ENCODE measurements at regions not wholly inside any gene's neighbourhood (a gene's known extent, or its start where the extent isn't known, plus 50 kb on each side); places are given as distances from the start of the nearest gene placed in this dataset.

DNA sequence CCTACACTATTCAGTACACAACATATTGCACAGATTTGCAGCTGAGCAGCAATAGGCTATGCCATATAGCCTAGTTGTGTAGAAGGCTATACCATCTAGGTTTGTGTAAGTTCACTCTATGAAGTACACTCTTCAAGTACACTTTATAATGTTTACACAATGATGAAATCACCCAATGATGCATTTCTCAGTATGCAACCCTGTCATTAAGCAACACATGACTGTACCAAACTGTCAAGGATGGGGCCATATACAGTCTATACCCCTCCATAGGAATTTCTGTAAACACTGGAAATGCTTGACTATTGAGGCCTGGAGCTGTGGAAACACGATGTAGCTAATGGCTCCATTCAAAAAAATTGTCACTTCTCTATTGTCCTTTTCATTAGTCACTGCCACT lies 535.4 kb downstream of the EPM2A start:
- DNase-seq (ENCODE audit: low read depth, low spot score): no peak
- Histone ChIP-seq H3K9me3 (ENCODE audit: insufficient read depth, low read length) (no peaks in the 10 kb centered on the region), H3K27me3 (ENCODE audit: insufficient read depth, insufficient read length) (no peaks in the 10 kb centered on the region), H3K9ac (ENCODE audit: insufficient read length, low read depth) (no peak overlapping the region), H3K36me3 (ENCODE audit: insufficient read depth, insufficient read length, low read length) (no peaks in the 10 kb centered on the region), H3K4me3 (ENCODE audit: insufficient read length, low read depth) (no peak overlapping the region), H3K4me1 (ENCODE audit: insufficient read depth, insufficient read length) (no peaks in the 10 kb centered on the region)
- TF ChIP-seq YY1 (IDR thresholded peaks at IDR 0.05; ENCODE audit: insufficient read depth, insufficient read length) (no peak), SUZ12 (IDR thresholded peaks at IDR 0.05; ENCODE audit: extremely low read depth, insufficient read depth, insufficient read length) (no peak), ZNF274 (IDR thresholded peaks at IDR 0.05; ENCODE audit: low read depth, low read length) (no peak)

- DNase-seq (ENCODE audit: low read depth, low spot score): no peak
- Histone ChIP-seq H3K27me3 (ENCODE audit: insufficient read depth, insufficient read length) (no peaks in the 10 kb centered on the region), H3K9me3 (ENCODE audit: insufficient read depth, low read length) (no peaks in the 10 kb centered on the region), H3K36me3 (ENCODE audit: insufficient read depth, insufficient read length, low read length) (no peaks in the 10 kb centered on the region), H3K9ac (ENCODE audit: insufficient read length, low read depth) (no peak overlapping the region), H3K4me3 (ENCODE audit: insufficient read length, low read depth) (no peak overlapping the region), H3K4me1 (ENCODE audit: insufficient read depth, insufficient read length) (no peaks in the 10 kb centered on the region)
- TF ChIP-seq ZNF274 (IDR thresholded peaks at IDR 0.05; ENCODE audit: low read depth, low read length) (no peak), SUZ12 (IDR thresholded peaks at IDR 0.05; ENCODE audit: extremely low read depth, insufficient read depth, insufficient read length) (no peak), YY1 (IDR thresholded peaks at IDR 0.05; ENCODE audit: insufficient read depth, insufficient read length) (no peak)
Measured at GRCh38 chr6:145204301-145204700, 531.0 kb downstream of the EPM2A start.

- no peak overlapping the region for H3K9ac ChIP-seq (ENCODE audit: insufficient read length, low read depth)
- no peak for TF ChIP-seq YY1 (IDR thresholded peaks at IDR 0.05; ENCODE audit: insufficient read depth, insufficient read length)
- TF ChIP-seq ZNF274 (IDR thresholded peaks at IDR 0.05; ENCODE audit: low read depth, low read length): no peak
- TF ChIP-seq SUZ12 (IDR thresholded peaks at IDR 0.05; ENCODE audit: extremely low read depth, insufficient read depth, insufficient read length): no peak
- no peak for DNase-seq (ENCODE audit: low read depth, low spot score)
- H3K4me1 ChIP-seq (ENCODE audit: insufficient read depth, insufficient read length): no peaks in the 10 kb centered on the region
- H3K36me3 ChIP-seq (ENCODE audit: insufficient read depth, insufficient read length, low read length): no peaks in the 10 kb centered on the region
- H3K27me3 ChIP-seq (ENCODE audit: insufficient read depth, insufficient read length): no peaks in the 10 kb centered on the region
- H3K9me3 ChIP-seq (ENCODE audit: insufficient read depth, low read length): no peaks in the 10 kb centered on the region
- H3K4me3 ChIP-seq (ENCODE audit: insufficient read length, low read depth): no peak overlapping the region
Measured at GRCh38 chr6:145206247-145206907, 528.9 kb downstream of the EPM2A start.

- TF ChIP-seq YY1 (IDR thresholded peaks at IDR 0.05; ENCODE audit: insufficient read depth, insufficient read length): no peak
- no peak for TF ChIP-seq ZNF274 (IDR thresholded peaks at IDR 0.05; ENCODE audit: low read depth, low read length)
- TF ChIP-seq SUZ12 (IDR thresholded peaks at IDR 0.05; ENCODE audit: extremely low read depth, insufficient read depth, insufficient read length): no peak
- no peaks in the 10 kb centered on the region for H3K9me3 ChIP-seq (ENCODE audit: insufficient read depth, low read length)
- H3K9ac ChIP-seq (ENCODE audit: insufficient read length, low read depth): no peak overlapping the region
- H3K36me3 ChIP-seq (ENCODE audit: insufficient read depth, insufficient read length, low read length): no peaks in the 10 kb centered on the region
- no peaks in the 10 kb centered on the region for H3K4me1 ChIP-seq (ENCODE audit: insufficient read depth, insufficient read length)
- no peak for DNase-seq (ENCODE audit: low read depth, low spot score)
- no peak overlapping the region for H3K4me3 ChIP-seq (ENCODE audit: insufficient read length, low read depth)
- H3K27me3 ChIP-seq (ENCODE audit: insufficient read depth, insufficient read length): no peaks in the 10 kb centered on the region
Measured at GRCh38 chr6:145208474-145208873, 526.8 kb downstream of the EPM2A start.

- H3K27me3 ChIP-seq (ENCODE audit: insufficient read depth, insufficient read length): no peaks in the 10 kb centered on the region
- H3K9ac ChIP-seq (ENCODE audit: insufficient read length, low read depth): no peak overlapping the region
- TF ChIP-seq SUZ12 (IDR thresholded peaks at IDR 0.05; ENCODE audit: extremely low read depth, insufficient read depth, insufficient read length) (no peak), ZNF274 (IDR thresholded peaks at IDR 0.05; ENCODE audit: low read depth, low read length) (no peak), YY1 (IDR thresholded peaks at IDR 0.05; ENCODE audit: insufficient read depth, insufficient read length) (no peak)
- no peaks in the 10 kb centered on the region for H3K4me1 ChIP-seq (ENCODE audit: insufficient read depth, insufficient read length)
- H3K36me3 ChIP-seq (ENCODE audit: insufficient read depth, insufficient read length, low read length): no peaks in the 10 kb centered on the region
- no peak for DNase-seq (ENCODE audit: low read depth, low spot score)
- H3K4me3 ChIP-seq (ENCODE audit: insufficient read length, low read depth): no peak overlapping the region
- no peaks in the 10 kb centered on the region for H3K9me3 ChIP-seq (ENCODE audit: insufficient read depth, low read length)
Measured at GRCh38 chr6:145209272-145209671, 526.0 kb downstream of the EPM2A start.

DNA sequence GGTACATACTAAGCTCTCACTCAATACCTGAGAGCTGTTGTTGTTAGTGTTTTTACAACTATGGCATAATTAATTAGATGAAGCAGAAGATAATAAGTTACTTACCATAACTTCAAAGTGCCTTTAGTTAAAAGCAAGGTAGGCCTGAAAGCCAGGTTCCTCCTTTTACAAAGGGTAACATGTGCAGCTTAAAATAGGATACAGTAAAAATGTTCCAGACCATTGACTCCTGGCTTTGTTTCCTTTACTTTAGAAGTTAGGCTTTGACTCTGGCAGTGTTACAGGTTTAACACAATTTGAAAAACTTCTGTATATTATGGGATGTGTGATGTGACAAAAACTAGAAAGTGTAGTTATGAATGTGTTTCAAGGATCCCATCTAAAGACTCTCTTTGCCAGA lies 522.5 kb downstream of the EPM2A start:
- Histone ChIP-seq H3K9me3 (ENCODE audit: insufficient read depth, low read length) (no peaks in the 10 kb centered on the region), H3K4me3 (ENCODE audit: insufficient read length, low read depth) (no peak overlapping the region), H3K27me3 (ENCODE audit: insufficient read depth, insufficient read length) (no peaks in the 10 kb centered on the region), H3K4me1 (ENCODE audit: insufficient read depth, insufficient read length) (no peaks in the 10 kb centered on the region), H3K36me3 (ENCODE audit: insufficient read depth, insufficient read length, low read length) (no peaks in the 10 kb centered on the region), H3K9ac (ENCODE audit: insufficient read length, low read depth) (no peak overlapping the region)
- DNase-seq (ENCODE audit: low read depth, low spot score): no peak
- TF ChIP-seq SUZ12 (IDR thresholded peaks at IDR 0.05; ENCODE audit: extremely low read depth, insufficient read depth, insufficient read length) (no peak), YY1 (IDR thresholded peaks at IDR 0.05; ENCODE audit: insufficient read depth, insufficient read length) (no peak), ZNF274 (IDR thresholded peaks at IDR 0.05; ENCODE audit: low read depth, low read length) (no peak)

DNA sequence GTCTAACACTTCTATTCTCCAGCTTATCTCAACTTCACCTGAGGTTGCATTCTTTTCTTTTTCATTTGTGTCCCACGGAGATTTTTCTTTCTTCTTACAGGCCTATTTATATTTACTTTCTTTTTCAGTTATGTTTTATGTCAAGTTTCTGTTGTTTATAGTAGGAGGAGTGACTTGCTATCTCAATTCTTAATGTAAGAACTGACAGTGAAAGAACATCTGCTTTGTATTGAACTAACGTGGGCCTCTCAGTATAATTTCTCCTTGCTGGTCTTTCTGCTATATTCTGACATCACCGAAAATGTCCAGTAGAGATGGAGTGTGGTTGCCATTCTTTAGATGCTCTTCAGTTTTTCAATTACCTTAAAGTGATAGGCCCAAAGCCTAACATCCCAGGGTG lies 521.7 kb downstream of the EPM2A start:
- no peak for DNase-seq (ENCODE audit: low read depth, low spot score)

More for the DNA sequence above, 521.7 kb downstream of the EPM2A start:
- TF ChIP-seq SUZ12 (IDR thresholded peaks at IDR 0.05; ENCODE audit: extremely low read depth, insufficient read depth, insufficient read length): no peak
- no peak for TF ChIP-seq ZNF274 (IDR thresholded peaks at IDR 0.05; ENCODE audit: low read depth, low read length)
- TF ChIP-seq YY1 (IDR thresholded peaks at IDR 0.05; ENCODE audit: insufficient read depth, insufficient read length): no peak
- Histone ChIP-seq H3K9ac (ENCODE audit: insufficient read length, low read depth) (no peak overlapping the region), H3K4me1 (ENCODE audit: insufficient read depth, insufficient read length) (no peaks in the 10 kb centered on the region), H3K36me3 (ENCODE audit: insufficient read depth, insufficient read length, low read length) (no peaks in the 10 kb centered on the region), H3K9me3 (ENCODE audit: insufficient read depth, low read length) (no peaks in the 10 kb centered on the region), H3K27me3 (ENCODE audit: insufficient read depth, insufficient read length) (no peaks in the 10 kb centered on the region), H3K4me3 (ENCODE audit: insufficient read length, low read depth) (no peak overlapping the region)

Measured in NT2/D1 (cell line).